ENCODE measurements at regions not wholly inside any gene's neighbourhood (a gene's known extent, or its start where the extent isn't known, plus 50 kb on each side); places are given as distances from the start of the nearest gene placed in this dataset.
A peak's percentile ranks its signal among the peaks of the same experiment; 100 is the strongest.

- Histone ChIP-seq H3K9me3 (ENCODE audit: control insufficient read depth, insufficient read depth, low read length) (no peaks in the 10 kb centered on the region), H3K27ac (ENCODE audit: low read depth, low read length) (no peak overlapping the region), H3K4me3 (ENCODE audit: low read depth, low read length) (no peak overlapping the region), H3K4me1 (ENCODE audit: control insufficient read depth, insufficient read depth, low read length) (no peaks in the 10 kb centered on the region), H3K36me3 (ENCODE audit: control insufficient read depth, insufficient read depth, low read length) (no peaks in the 10 kb centered on the region), H3K27me3 (ENCODE audit: control insufficient read depth, insufficient read depth, low read length) (no peaks in the 10 kb centered on the region), H3K9ac (ENCODE audit: low read depth, low read length) (no peak overlapping the region)
These were observed 175.9 kb upstream of the KLHL29 start for GRCh38 chr2:23209059-23209458.

- H3K9me3 ChIP-seq (ENCODE audit: control insufficient read depth, insufficient read depth, low read length): no peaks in the 10 kb centered on the region
- H3K9ac ChIP-seq (ENCODE audit: low read depth, low read length): no peak overlapping the region
- H3K4me3 ChIP-seq (ENCODE audit: low read depth, low read length): no peak overlapping the region
- no peaks in the 10 kb centered on the region for H3K4me1 ChIP-seq (ENCODE audit: control insufficient read depth, insufficient read depth, low read length)
- H3K27me3 ChIP-seq (ENCODE audit: control insufficient read depth, insufficient read depth, low read length): no peaks in the 10 kb centered on the region
- no peak overlapping the region for H3K27ac ChIP-seq (ENCODE audit: low read depth, low read length)
- H3K36me3 ChIP-seq (ENCODE audit: control insufficient read depth, insufficient read depth, low read length): no peaks in the 10 kb centered on the region
These were observed 172.9 kb upstream of the KLHL29 start for GRCh38 chr2:23211987-23212583.

- no peaks in the 10 kb centered on the region for H3K27me3 ChIP-seq (ENCODE audit: control insufficient read depth, insufficient read depth, low read length)
- no peak overlapping the region for H3K4me3 ChIP-seq (ENCODE audit: low read depth, low read length)
- H3K9ac ChIP-seq (ENCODE audit: low read depth, low read length): no peak overlapping the region
- H3K36me3 ChIP-seq (ENCODE audit: control insufficient read depth, insufficient read depth, low read length): no peaks in the 10 kb centered on the region
- no peak overlapping the region for H3K27ac ChIP-seq (ENCODE audit: low read depth, low read length)
- no peaks in the 10 kb centered on the region for H3K4me1 ChIP-seq (ENCODE audit: control insufficient read depth, insufficient read depth, low read length)
- no peaks in the 10 kb centered on the region for H3K9me3 ChIP-seq (ENCODE audit: control insufficient read depth, insufficient read depth, low read length)
These were observed 171.8 kb upstream of the KLHL29 start for GRCh38 chr2:23213196-23213595.

GRCh38 chr2:23215016-23215415, 170.0 kb upstream of the KLHL29 start:
- no peaks in the 10 kb centered on the region for H3K36me3 ChIP-seq (ENCODE audit: control insufficient read depth, insufficient read depth, low read length)
- H3K9me3 ChIP-seq (ENCODE audit: control insufficient read depth, insufficient read depth, low read length): no peaks in the 10 kb centered on the region
- H3K4me1 ChIP-seq (ENCODE audit: control insufficient read depth, insufficient read depth, low read length): no peaks in the 10 kb centered on the region
- H3K4me3 ChIP-seq (ENCODE audit: low read depth, low read length): no peak overlapping the region
- no peaks in the 10 kb centered on the region for H3K27me3 ChIP-seq (ENCODE audit: control insufficient read depth, insufficient read depth, low read length)
- no peak overlapping the region for H3K27ac ChIP-seq (ENCODE audit: low read depth, low read length)
- no peak overlapping the region for H3K9ac ChIP-seq (ENCODE audit: low read depth, low read length)

- no peak overlapping the region for H3K27ac ChIP-seq (ENCODE audit: low read depth, low read length)
- H3K9ac ChIP-seq (ENCODE audit: low read depth, low read length): no peak overlapping the region
- H3K4me3 ChIP-seq (ENCODE audit: low read depth, low read length): no peak overlapping the region
- no peaks in the 10 kb centered on the region for H3K4me1 ChIP-seq (ENCODE audit: control insufficient read depth, insufficient read depth, low read length)
- H3K27me3 ChIP-seq (ENCODE audit: control insufficient read depth, insufficient read depth, low read length): no peaks in the 10 kb centered on the region
- no peaks in the 10 kb centered on the region for H3K9me3 ChIP-seq (ENCODE audit: control insufficient read depth, insufficient read depth, low read length)
- no peaks in the 10 kb centered on the region for H3K36me3 ChIP-seq (ENCODE audit: control insufficient read depth, insufficient read depth, low read length)
These were observed 165.3 kb upstream of the KLHL29 start for GRCh38 chr2:23219666-23220065.

- no peak overlapping the region for H3K4me3 ChIP-seq (ENCODE audit: low read depth, low read length)
- H3K9ac ChIP-seq (ENCODE audit: low read depth, low read length): no peak overlapping the region
- H3K27ac ChIP-seq (ENCODE audit: low read depth, low read length): no peak overlapping the region
- no peaks in the 10 kb centered on the region for H3K27me3 ChIP-seq (ENCODE audit: control insufficient read depth, insufficient read depth, low read length)
- H3K4me1 ChIP-seq (ENCODE audit: control insufficient read depth, insufficient read depth, low read length): no peaks in the 10 kb centered on the region
- no peaks in the 10 kb centered on the region for H3K9me3 ChIP-seq (ENCODE audit: control insufficient read depth, insufficient read depth, low read length)
- no peaks in the 10 kb centered on the region for H3K36me3 ChIP-seq (ENCODE audit: control insufficient read depth, insufficient read depth, low read length)
These were observed 164.4 kb upstream of the KLHL29 start for GRCh38 chr2:23220513-23221094.

GRCh38 chr2:23221236-23221635, 163.7 kb upstream of the KLHL29 start:
- Histone ChIP-seq H3K27ac (ENCODE audit: low read depth, low read length) (no peak overlapping the region), H3K9ac (ENCODE audit: low read depth, low read length) (no peak overlapping the region), H3K4me1 (ENCODE audit: control insufficient read depth, insufficient read depth, low read length) (no peaks in the 10 kb centered on the region), H3K27me3 (ENCODE audit: control insufficient read depth, insufficient read depth, low read length) (no peaks in the 10 kb centered on the region), H3K4me3 (ENCODE audit: low read depth, low read length) (no peak overlapping the region), H3K36me3 (ENCODE audit: control insufficient read depth, insufficient read depth, low read length) (no peaks in the 10 kb centered on the region), H3K9me3 (ENCODE audit: control insufficient read depth, insufficient read depth, low read length) (no peaks in the 10 kb centered on the region)

- H3K4me1 ChIP-seq (ENCODE audit: control insufficient read depth, insufficient read depth, low read length): no peaks in the 10 kb centered on the region
- no peak overlapping the region for H3K9ac ChIP-seq (ENCODE audit: low read depth, low read length)
- H3K36me3 ChIP-seq (ENCODE audit: control insufficient read depth, insufficient read depth, low read length): no peaks in the 10 kb centered on the region
- H3K27ac ChIP-seq (ENCODE audit: low read depth, low read length): no peak overlapping the region
- H3K27me3 ChIP-seq (ENCODE audit: control insufficient read depth, insufficient read depth, low read length): no peaks in the 10 kb centered on the region
- H3K4me3 ChIP-seq (ENCODE audit: low read depth, low read length): no peak overlapping the region
- no peaks in the 10 kb centered on the region for H3K9me3 ChIP-seq (ENCODE audit: control insufficient read depth, insufficient read depth, low read length)
These were observed 163.1 kb upstream of the KLHL29 start for GRCh38 chr2:23221901-23222300.

- Histone ChIP-seq H3K27ac (ENCODE audit: low read depth, low read length) (peak overlapping the region; percentile 47), H3K4me3 (ENCODE audit: low read depth, low read length) (no peak overlapping the region), H3K27me3 (ENCODE audit: control insufficient read depth, insufficient read depth, low read length) (no peaks in the 10 kb centered on the region), H3K36me3 (ENCODE audit: control insufficient read depth, insufficient read depth, low read length) (no peaks in the 10 kb centered on the region), H3K9me3 (ENCODE audit: control insufficient read depth, insufficient read depth, low read length) (peaks cover 3% of the 10 kb centered on the region; the same call in 1 of the 2 replicates), H3K4me1 (ENCODE audit: control insufficient read depth, insufficient read depth, low read length) (peaks cover 6% of the 10 kb centered on the region; the same call in 1 of the 2 replicates), H3K9ac (ENCODE audit: low read depth, low read length) (no peak overlapping the region)
These were observed 154.1 kb upstream of the KLHL29 start for GRCh38 chr2:23230885-23231284.

GRCh38 chr2:23231865-23232264, 153.1 kb upstream of the KLHL29 start:
- Histone ChIP-seq H3K36me3 (ENCODE audit: control insufficient read depth, insufficient read depth, low read length) (no peaks in the 10 kb centered on the region), H3K4me1 (ENCODE audit: control insufficient read depth, insufficient read depth, low read length) (peaks cover 6% of the 10 kb centered on the region; the same call in 1 of the 2 replicates), H3K4me3 (ENCODE audit: low read depth, low read length) (no peak overlapping the region), H3K27ac (ENCODE audit: low read depth, low read length) (no peak overlapping the region), H3K27me3 (ENCODE audit: control insufficient read depth, insufficient read depth, low read length) (no peaks in the 10 kb centered on the region), H3K9ac (ENCODE audit: low read depth, low read length) (no peak overlapping the region), H3K9me3 (ENCODE audit: control insufficient read depth, insufficient read depth, low read length) (peaks cover 3% of the 10 kb centered on the region; the same call in 1 of the 2 replicates)

GRCh38 chr2:23235292-23235691, 149.7 kb upstream of the KLHL29 start:
- H3K4me3 ChIP-seq (ENCODE audit: low read depth, low read length): no peak overlapping the region
- H3K27me3 ChIP-seq (ENCODE audit: control insufficient read depth, insufficient read depth, low read length): no peaks in the 10 kb centered on the region
- H3K27ac ChIP-seq (ENCODE audit: low read depth, low read length): no peak overlapping the region
- H3K9me3 ChIP-seq (ENCODE audit: control insufficient read depth, insufficient read depth, low read length): peaks cover 3% of the 10 kb centered on the region; the same call in 1 of the 2 replicates
- no peak overlapping the region for H3K9ac ChIP-seq (ENCODE audit: low read depth, low read length)
- H3K4me1 ChIP-seq (ENCODE audit: control insufficient read depth, insufficient read depth, low read length): peaks cover 6% of the 10 kb centered on the region; the same call in 1 of the 2 replicates
- H3K36me3 ChIP-seq (ENCODE audit: control insufficient read depth, insufficient read depth, low read length): no peaks in the 10 kb centered on the region

Measured in HUES48 (cell line).